Panc1 (cell line): ENCODE measurements at regions not wholly inside any gene's neighbourhood (a gene's known extent, or its start where the extent isn't known, plus 50 kb on each side); places are given as distances from the start of the nearest gene placed in this dataset.

Source experiments
- CTCF ChIP-seq: fragments of 450-650 bp; IDR thresholded peaks from 2 replicates; pipeline ENCODE4 v1.5.1; 2017; ENCODE audit warnings: mild to moderate bottlenecking
- POLR2AphosphoS5 ChIP-seq: IDR thresholded peaks from 2 replicates; pipeline ENCODE4 v1.6.1; 2012; ENCODE audit warnings: mild to moderate bottlenecking, low read depth, low read length, moderate library complexity
- REST ChIP-seq, 2 experiments: IDR thresholded peaks; 2 replicates each; pipeline ENCODE4 v1.6.1; 2011 to 2012; ENCODE audit warnings: low read depth in 2 of 2, control low read depth in 1 of 2, low read length in 1 of 2, mild to moderate bottlenecking in 1 of 2, moderate library complexity in 1 of 2; ENCODE audit not compliant: insufficient read depth in 1 of 2
- TCF7L2 ChIP-seq: IDR thresholded peaks from 2 replicates; pipeline ENCODE4 v1.6.1; 2011; ENCODE audit warnings: mild to moderate bottlenecking, low read depth, low read length, inconsistent platforms

- TF ChIP-seq TCF7L2 (no peak), CTCF (no peak; the same call in 1 of the 2 replicates), REST (IDR thresholded peaks at IDR 0.05; ENCODE audit: insufficient read depth in 1 of 2, low read depth in 2 of 2, low read length in 1 of 2) (no peak), POLR2AphosphoS5 (no peak)
Measured at GRCh38 chr7:49486974-49487829, 286.2 kb upstream of the VWC2 start.
